ENCODE measurements at regions not wholly inside any gene's neighbourhood (a gene's known extent, or its start where the extent isn't known, plus 50 kb on each side); places are given as distances from the start of the nearest gene placed in this dataset.

- peaks cover 2% of the 10 kb centered on the region for H3K27me3 Mint-ChIP-seq
Measured at GRCh38 chr7:106367664-106368063, 82.9 kb upstream of the NAMPT start.

GRCh38 chr7:106367018-106367420, 82.2 kb upstream of the NAMPT start:
- H3K4me1 Mint-ChIP-seq, result no peaks in the 10 kb centered on the region
- Histone ChIP-seq H3K4me1 (ENCODE audit: control insufficient read depth in 2 of 2, insufficient read depth in 2 of 2, low read length in 2 of 2) (no peaks in the 10 kb centered on the region), H3K4me3 (ENCODE audit: control extremely low read depth in 1 of 5, extremely low read depth in 1 of 5, insufficient read depth in 1 of 5, low read depth in 2 of 5, low read length in 4 of 5) (no peak overlapping the region), H3K27me3 (replicated peaks in 1 of 4; ENCODE audit: control extremely low read depth in 1 of 4, control insufficient read depth in 3 of 4, insufficient read depth in 4 of 4, low read length in 3 of 4) (peaks cover 0 to 3% (median 1%) of the 10 kb centered on the region in 4 experiments), H3K27ac (ENCODE audit: low read length in 2 of 2) (no peak overlapping the region), H3K4me2 (replicated peaks; ENCODE audit: low read depth, low read length, poor library complexity, severe bottlenecking) (no peak overlapping the region), H3K79me2 (ENCODE audit: control insufficient read depth, insufficient read depth, low read length) (no peaks in the 10 kb centered on the region), H3K9me3 (ENCODE audit: control extremely low read depth in 1 of 3, control insufficient read depth in 2 of 3, insufficient read depth in 1 of 3, low read length in 2 of 3) (no peaks in the 10 kb centered on the region), H3K9ac (ENCODE audit: low read length) (no peak overlapping the region), H2AFZ (ENCODE audit: insufficient read depth, low read depth, low read length, poor library complexity, severe bottlenecking) (no peak overlapping the region), H4K20me1 (ENCODE audit: control insufficient read depth, insufficient read depth, low read length, poor library complexity, severe bottlenecking) (no peaks in the 10 kb centered on the region), H3K36me3 (replicated peaks in 1 of 2; ENCODE audit: control extremely low read depth in 1 of 2, control insufficient read depth in 1 of 2, extremely low read depth in 1 of 2, insufficient read depth in 2 of 2, low read length in 1 of 2) (no peaks in the 10 kb centered on the region)
- no peak overlapping the region for H3K27ac Mint-ChIP-seq
- H3K9me3 Mint-ChIP-seq (ENCODE audit: insufficient read depth), result no peaks in the 10 kb centered on the region
- CTCF ChIA-PET, result no interaction called here
- no peak overlapping the region for H3K4me3 Mint-ChIP-seq
- H3K27me3 Mint-ChIP-seq, result peaks cover 8% of the 10 kb centered on the region
- peak; percentile 21 for DNase-seq
- peak; percentile 33 for ATAC-seq (ENCODE audit: low read depth)
- intact Hi-C loops (cut with micrococcal nuclease), result loop anchor here (1.0 kb wide), 1 partner anchor 191 kb away; no protein-coding TSS in a partner anchor
- TF ChIP-seq EZH2 (IDR thresholded peaks at IDR 0.05; ENCODE audit: borderline replicate concordance, insufficient read depth, low read depth, low read length, poor library complexity, severe bottlenecking) (no peak), CTCF (IDR thresholded peaks at IDR 0.05) (peak; percentile 37)
- POLR2A ChIA-PET, result no interaction called here
- 50% methylated on average over 3 of the region's 3 CpGs for WGBS (ENCODE audit: insufficient coverage)

More at GRCh38 chr7:106367664-106368063, 82.9 kb upstream of the NAMPT start:
- no peak for TF ChIP-seq EZH2 (IDR thresholded peaks at IDR 0.05; ENCODE audit: borderline replicate concordance, insufficient read depth, low read depth, low read length, poor library complexity, severe bottlenecking)
- no peak for TF ChIP-seq CTCF (IDR thresholded peaks at IDR 0.05)
- Histone ChIP-seq H3K4me1 (ENCODE audit: control insufficient read depth in 2 of 2, insufficient read depth in 2 of 2, low read length in 2 of 2) (no peaks in the 10 kb centered on the region), H3K27ac (ENCODE audit: low read length in 2 of 2) (no peak overlapping the region), H4K20me1 (ENCODE audit: control insufficient read depth, insufficient read depth, low read length, poor library complexity, severe bottlenecking) (no peaks in the 10 kb centered on the region), H3K9ac (ENCODE audit: low read length) (no peak overlapping the region), H2AFZ (ENCODE audit: insufficient read depth, low read depth, low read length, poor library complexity, severe bottlenecking) (no peak overlapping the region), H3K9me3 (ENCODE audit: control extremely low read depth in 1 of 3, control insufficient read depth in 2 of 3, insufficient read depth in 1 of 3, low read length in 2 of 3) (no peaks in the 10 kb centered on the region), H3K4me2 (replicated peaks; ENCODE audit: low read depth, low read length, poor library complexity, severe bottlenecking) (no peak overlapping the region), H3K4me3 (ENCODE audit: control extremely low read depth in 1 of 5, extremely low read depth in 1 of 5, insufficient read depth in 1 of 5, low read depth in 2 of 5, low read length in 4 of 5) (peak overlapping the region in 1 of 5 experiments; percentile 3), H3K27me3 (replicated peaks in 1 of 4; ENCODE audit: control extremely low read depth in 1 of 4, control insufficient read depth in 3 of 4, insufficient read depth in 4 of 4, low read length in 3 of 4) (peaks cover 0 to 3% (median 1%) of the 10 kb centered on the region in 4 experiments), H3K79me2 (ENCODE audit: control insufficient read depth, insufficient read depth, low read length) (no peaks in the 10 kb centered on the region), H3K36me3 (replicated peaks in 1 of 2; ENCODE audit: control extremely low read depth in 1 of 2, control insufficient read depth in 1 of 2, extremely low read depth in 1 of 2, insufficient read depth in 2 of 2, low read length in 1 of 2) (no peaks in the 10 kb centered on the region)
- POLR2A ChIA-PET, result no interaction called here
- Mint-ChIP-seq H3K9me3 (ENCODE audit: insufficient read depth) (no peaks in the 10 kb centered on the region), H3K4me1 (no peaks in the 10 kb centered on the region), H3K27ac (no peak overlapping the region), H3K4me3 (no peak overlapping the region)
- WGBS (ENCODE audit: insufficient coverage), result 100% methylated on average over 2 of the region's 3 CpGs
- ATAC-seq (ENCODE audit: low read depth), result no peak
- intact Hi-C loops (cut with micrococcal nuclease), result loop anchor here (1.0 kb wide), 1 partner anchor 191 kb away; no protein-coding TSS in a partner anchor
- no peak for DNase-seq
- CTCF ChIA-PET, result no interaction called here
